ENCODE measurements at regions not wholly inside any gene's neighbourhood (a gene's known extent, or its start where the extent isn't known, plus 50 kb on each side); places are given as distances from the start of the nearest gene placed in this dataset.

DNA sequence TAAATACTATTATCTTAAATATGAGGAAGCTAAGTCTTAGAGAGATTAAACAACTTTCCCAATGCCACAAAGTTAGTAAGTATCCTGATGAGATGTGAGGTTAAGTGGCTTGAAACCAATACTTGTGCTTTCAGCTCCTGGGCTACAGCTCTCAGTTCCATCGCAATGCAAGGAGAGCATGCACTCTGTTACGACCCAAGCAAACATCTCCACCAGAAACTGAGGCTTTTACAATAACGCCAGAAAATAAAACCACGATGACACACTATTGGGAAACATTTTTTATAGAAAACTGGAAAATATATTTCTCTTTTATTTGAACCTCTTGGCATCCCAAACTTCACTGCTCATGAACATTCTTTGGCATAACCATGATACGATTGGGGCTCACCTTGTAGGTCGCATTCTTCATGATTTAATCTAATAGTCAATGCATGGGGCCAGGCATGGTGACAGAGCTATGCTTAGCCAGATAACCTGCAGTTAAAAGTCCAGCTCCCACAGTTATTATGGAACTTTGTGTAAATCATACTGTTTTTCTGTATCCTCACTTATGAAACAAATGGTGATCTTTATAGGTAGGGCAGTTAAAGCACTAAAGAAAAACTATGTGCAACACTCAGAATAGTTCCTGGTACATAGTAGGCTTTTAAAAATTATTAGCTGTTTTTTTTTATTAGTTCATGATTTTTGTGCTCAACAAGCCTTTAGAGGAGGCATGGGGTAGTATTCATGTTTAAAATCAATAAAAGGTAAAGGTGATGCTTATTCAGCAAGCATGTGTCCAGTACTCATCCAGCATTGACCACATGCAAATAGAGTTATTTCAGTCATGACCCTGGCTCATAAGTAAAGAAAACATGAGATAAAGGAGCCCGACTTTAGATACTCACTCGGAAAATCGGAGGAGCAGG, 238.3 kb upstream of the TRIB2 start:
- Histone ChIP-seq H3K4me2 (ENCODE audit: low read length) (no peak overlapping the region), H3K27ac (ENCODE audit: low read depth, low read length) (no peak overlapping the region)

DNA sequence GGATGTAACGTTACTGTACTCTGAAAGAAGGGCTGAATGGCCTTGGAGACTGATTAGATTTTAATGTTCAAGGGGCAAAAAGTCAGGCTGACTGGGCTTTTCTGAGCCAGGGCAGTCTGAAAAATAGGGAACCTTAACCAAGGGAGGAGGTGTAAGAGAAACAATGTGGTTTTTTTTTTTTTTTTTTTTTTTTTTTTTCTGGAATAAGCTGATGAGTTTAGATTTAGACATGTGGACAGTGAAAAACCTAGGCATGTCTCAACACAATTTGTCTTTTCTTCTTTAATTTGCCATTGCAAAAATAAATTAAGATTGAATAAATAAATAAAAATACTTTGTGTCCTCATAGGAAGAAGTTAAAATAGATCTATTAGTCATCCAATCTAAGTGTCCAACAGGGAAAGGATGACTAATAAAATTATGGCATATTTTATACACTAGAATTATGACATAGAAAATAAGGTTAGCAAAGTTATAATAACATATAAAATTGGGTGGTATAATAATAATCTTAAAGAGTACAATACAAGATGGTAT, 237.6 kb upstream of the TRIB2 start:
- Histone ChIP-seq H3F3A (ENCODE audit: control insufficient read depth, insufficient read depth) (no peaks in the 10 kb centered on the region), H3K4me1 (ENCODE audit: control insufficient read depth, low read length) (no peaks in the 10 kb centered on the region), H4K20me1 (ENCODE audit: control insufficient read depth, insufficient read depth, low read depth, low read length) (no peaks in the 10 kb centered on the region), H3K79me2 (ENCODE audit: control insufficient read depth, low read length) (no peaks in the 10 kb centered on the region), H3K27ac (ENCODE audit: low read depth, low read length) (no peak overlapping the region), H3K4me3 (ENCODE audit: low read length) (no peak overlapping the region), H3K9me3 (ENCODE audit: control insufficient read depth, insufficient read depth, low read length) (no peaks in the 10 kb centered on the region), H3K4me2 (ENCODE audit: low read length) (no peak overlapping the region), H3K36me3 (ENCODE audit: control insufficient read depth, low read length) (no peaks in the 10 kb centered on the region), H3K27me3 (ENCODE audit: control insufficient read depth, low read length) (no peaks in the 10 kb centered on the region), H3K9me2 (replicated peaks; ENCODE audit: control insufficient read depth, low read length) (no peaks in the 10 kb centered on the region)
- TF ChIP-seq EZH2phosphoT487 (IDR thresholded peaks at IDR 0.05; ENCODE audit: borderline replicate concordance, low read length), result no peak
- no peak for TF ChIP-seq CTCF (IDR thresholded peaks at IDR 0.05; ENCODE audit: low read depth, low read length, poor library complexity, severe bottlenecking)

More for the DNA sequence above, 238.3 kb upstream of the TRIB2 start:
- Histone ChIP-seq H3K9me3 (ENCODE audit: control insufficient read depth, insufficient read depth, low read length) (no peaks in the 10 kb centered on the region), H3K36me3 (ENCODE audit: control insufficient read depth, low read length) (no peaks in the 10 kb centered on the region), H4K20me1 (ENCODE audit: control insufficient read depth, insufficient read depth, low read depth, low read length) (no peaks in the 10 kb centered on the region), H3K4me1 (ENCODE audit: control insufficient read depth, low read length) (no peaks in the 10 kb centered on the region), H3K79me2 (ENCODE audit: control insufficient read depth, low read length) (no peaks in the 10 kb centered on the region), H3K27me3 (ENCODE audit: control insufficient read depth, low read length) (no peaks in the 10 kb centered on the region), H3K9me2 (replicated peaks; ENCODE audit: control insufficient read depth, low read length) (no peaks in the 10 kb centered on the region), H3K4me3 (ENCODE audit: low read length) (no peak overlapping the region), H3F3A (ENCODE audit: control insufficient read depth, insufficient read depth) (no peaks in the 10 kb centered on the region)
- TF ChIP-seq CTCF (IDR thresholded peaks at IDR 0.05; ENCODE audit: low read depth, low read length, poor library complexity, severe bottlenecking), result no peak
- no peak for TF ChIP-seq EZH2phosphoT487 (IDR thresholded peaks at IDR 0.05; ENCODE audit: borderline replicate concordance, low read length)

DNA sequence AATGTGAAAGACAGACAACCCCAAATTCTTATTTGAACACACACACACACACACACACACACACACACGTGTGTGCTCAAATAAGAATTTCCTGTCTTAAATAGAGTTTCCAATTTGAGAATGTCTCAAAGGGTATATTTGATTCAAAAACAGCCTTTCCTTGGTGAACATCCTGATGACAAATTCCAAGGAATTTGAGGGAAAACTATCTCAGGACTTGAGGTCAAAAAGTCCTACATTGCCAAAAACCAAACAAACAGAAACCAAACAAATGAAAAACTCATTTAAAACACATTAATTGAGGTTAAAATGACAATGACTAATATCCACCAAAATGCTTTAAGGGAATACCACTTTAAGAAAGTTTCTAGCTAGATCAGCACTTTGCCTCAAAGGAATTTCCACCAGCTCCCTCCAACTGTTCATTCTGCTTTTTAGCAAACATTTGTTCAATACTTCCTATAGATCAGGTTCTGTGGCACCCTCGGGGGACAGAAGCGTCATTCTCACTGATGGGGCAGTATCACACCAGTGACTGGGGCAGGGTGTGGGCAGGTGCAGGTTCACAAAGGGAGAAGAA, 232.1 kb upstream of the TRIB2 start:
- Histone ChIP-seq H3K4me1 (ENCODE audit: control insufficient read depth, low read length) (peaks cover 24% of the 10 kb centered on the region), H3K27me3 (ENCODE audit: control insufficient read depth, low read length) (no peaks in the 10 kb centered on the region), H3K9me2 (replicated peaks; ENCODE audit: control insufficient read depth, low read length) (no peaks in the 10 kb centered on the region)

More for the DNA sequence above, 232.1 kb upstream of the TRIB2 start:
- H4K20me1 ChIP-seq (ENCODE audit: control insufficient read depth, insufficient read depth, low read depth, low read length), result no peaks in the 10 kb centered on the region
- H3K4me2 ChIP-seq (ENCODE audit: low read length), result no peak overlapping the region
- no peak overlapping the region for H3K4me3 ChIP-seq (ENCODE audit: low read length)
- no peak overlapping the region for H3K27ac ChIP-seq (ENCODE audit: low read depth, low read length)
- no peaks in the 10 kb centered on the region for H3K79me2 ChIP-seq (ENCODE audit: control insufficient read depth, low read length)
- TF ChIP-seq CTCF (IDR thresholded peaks at IDR 0.05; ENCODE audit: low read depth, low read length, poor library complexity, severe bottlenecking), result no peak
- no peak for TF ChIP-seq EZH2phosphoT487 (IDR thresholded peaks at IDR 0.05; ENCODE audit: borderline replicate concordance, low read length)
- H3K9me3 ChIP-seq (ENCODE audit: control insufficient read depth, insufficient read depth, low read length), result no peaks in the 10 kb centered on the region
- H3F3A ChIP-seq (ENCODE audit: control insufficient read depth, insufficient read depth), result no peaks in the 10 kb centered on the region
- H3K36me3 ChIP-seq (ENCODE audit: control insufficient read depth, low read length), result no peaks in the 10 kb centered on the region
